HCT116 (cell line): ENCODE measurements at regions not wholly inside any gene's neighbourhood (a gene's known extent, or its start where the extent isn't known, plus 50 kb on each side); places are given as distances from the start of the nearest gene placed in this dataset.

ENCODE experiments used
- ATAC-seq: fragments of 200-7000 bp; cut with Tn5 transposase; 2 replicates; pipeline ENCODE4 v1.9.1; 2020; ENCODE audit warnings: mild to moderate bottlenecking, moderate library complexity
- BruUV-seq: library from RNA; stranded (reverse); fragments of 400-500 nt; replicated peaks from 2 replicates; lab custom pipeline; 2021; lab: Mats Ljungman, UMichigan
- CTCF ChIA-PET: fragments of 300-600 bp; sonication (Branson Sonifier 250); formaldehyde crosslinking; loops from one replicate; lab custom pipeline; 2021; ENCODE audit warnings: antibody characterized with exemption; lab: Charles Lee
- POLR2A ChIA-PET: fragments of 300-600, 350-600 bp; sonication (Branson Sonifier 250); formaldehyde crosslinking; loops from one replicate; lab custom pipeline; 2021; ENCODE audit warnings: antibody characterized with exemption; lab: Charles Lee
- RAD21 ChIA-PET, 2 experiments: fragments of 300-600 bp; sonication (Branson Sonifier 250); formaldehyde crosslinking; loops; one replicate each; lab custom pipeline; 2023; ENCODE audit warnings: low total read pairs in 2 of 2; ENCODE audit not compliant: uncharacterized antibody in 2 of 2, unreplicated experiment in 2 of 2, low non-redundant PET in 1 of 2; lab: Charles Lee
- DNase-seq: peaks from one replicate; pipeline ENCODE4 v3.0.0-alpha.2; 2010; ENCODE audit warnings: low read depth, low spot score
- H2AFZ ChIP-seq: fragments of 200-600 bp; shearing (Covaris generic), sonication (generic); 2 replicates; pipeline ENCODE4 v1.6.1; 2017; ENCODE audit warnings: low read depth, mixed run types, mixed read lengths, antibody characterized with exemption, low read length; ENCODE audit not compliant: poor library complexity, severe bottlenecking
- H3K27ac ChIP-seq: 2 replicates; pipeline ENCODE4 v1.5.1; 2012; ENCODE audit warnings: low read depth, low read length
- H3K27me3 ChIP-seq: fragments of 200-600 bp; sonication (generic); 2 replicates; pipeline ENCODE4 v1.6.1; 2016; ENCODE audit warnings: mixed run types, low read length, mixed read lengths; ENCODE audit not compliant: insufficient read depth
- H3K36me3 ChIP-seq, 2 experiments: fragments of 200-500 bp in 1 of 2; fragments of 200-600 bp in 1 of 2; sonication (Bioruptor generic) in 1 of 2; sonication (generic) in 1 of 2; 2 replicates each; pipeline versions ENCODE4 v1.5.1 to v1.6.1; 2014 to 2016; ENCODE audit warnings: low read length in 2 of 2, inconsistent platforms in 1 of 2, mixed read lengths in 1 of 2, mixed run types in 1 of 2; ENCODE audit not compliant: insufficient read depth in 2 of 2, control insufficient read depth in 1 of 2
- H3K4me1 ChIP-seq, 2 experiments: fragments of 200-600 bp in 1 of 2; sonication (generic) in 1 of 2; 2 replicates each; pipeline versions ENCODE4 v1.5.1 to v1.6.1; 2012 to 2017; ENCODE audit warnings: low read length in 2 of 2, inconsistent platforms in 1 of 2, mild to moderate bottlenecking in 1 of 2, mixed read lengths in 1 of 2, mixed run types in 1 of 2, moderate library complexity in 1 of 2; ENCODE audit not compliant: insufficient read depth in 2 of 2, control insufficient read depth in 1 of 2
- H3K4me2 ChIP-seq: fragments of 200-600 bp; sonication (generic); 2 replicates; pipeline ENCODE4 v1.6.1; 2017; ENCODE audit warnings: mixed run types, low read length, mixed read lengths
- H3K4me3 ChIP-seq, 2 experiments: fragments of 200-600 bp in 1 of 2; sonication (generic) in 1 of 2; replicated peaks in 1 of 2; 2 replicates each; pipeline ENCODE4 v1.5.1; 2011 to 2016; ENCODE audit warnings: low read length in 2 of 2, control low read depth in 1 of 2, low read depth in 1 of 2, mild to moderate bottlenecking in 1 of 2, mixed read lengths in 1 of 2, mixed run types in 1 of 2
- H3K79me2 ChIP-seq: fragments of 200-600 bp; sonication (generic); 2 replicates; pipeline ENCODE4 v1.6.1; 2017; ENCODE audit warnings: mild to moderate bottlenecking, mixed run types, low read length, moderate library complexity, mixed read lengths; ENCODE audit not compliant: insufficient read depth
- H3K9ac ChIP-seq: fragments of 200-600 bp; sonication (generic); 2 replicates; pipeline ENCODE4 v1.6.1; 2016; ENCODE audit warnings: low read length, mixed read lengths
- H3K9me2 ChIP-seq: fragments of 200-600 bp; sonication (generic), shearing (Covaris generic); 2 replicates; pipeline ENCODE4 v1.6.1; 2017; ENCODE audit warnings: mixed run types, mild to moderate bottlenecking, moderate library complexity; ENCODE audit not compliant: insufficient read depth
- H3K9me3 ChIP-seq, 2 experiments: fragments of 200-500 bp in 1 of 2; fragments of 200-600 bp in 1 of 2; sonication (Bioruptor generic) in 1 of 2; sonication (generic) in 1 of 2; 2 replicates each; pipeline ENCODE4 v1.6.1; 2014 to 2017; ENCODE audit warnings: low read length in 2 of 2, mixed read lengths in 2 of 2, inconsistent platforms in 1 of 2, low read depth in 1 of 2, mild to moderate bottlenecking in 1 of 2, mixed run types in 1 of 2, moderate library complexity in 1 of 2; ENCODE audit not compliant: control insufficient read depth in 1 of 2, insufficient read depth in 1 of 2
- H4K20me1 ChIP-seq: fragments of 200-600 bp; sonication (generic), shearing (Covaris generic); 2 replicates; pipeline ENCODE4 v1.6.1; 2017; ENCODE audit warnings: mixed run types, mild to moderate bottlenecking, moderate library complexity; ENCODE audit not compliant: insufficient read depth
- CEBPB ChIP-seq: IDR thresholded peaks from 2 replicates; pipeline ENCODE4 v1.6.1; 2012; ENCODE audit warnings: low read depth
- EZH2 ChIP-seq: fragments of 200-600 bp; sonication (generic); IDR thresholded peaks from 2 replicates; pipeline ENCODE4 v1.6.1; 2017; ENCODE audit warnings: antibody characterized with exemption, mixed run types
- EZH2phosphoT487 ChIP-seq: fragments of 200-600 bp; IDR thresholded peaks from 2 replicates; pipeline ENCODE4 v1.6.1; 2018; ENCODE audit warnings: antibody characterized with exemption, borderline replicate concordance
- RAD21 ChIP-seq: IDR thresholded peaks from 2 replicates; pipeline ENCODE4 v1.6.1; 2012; ENCODE audit warnings: low read depth, mild to moderate bottlenecking
- SIN3A ChIP-seq: IDR thresholded peaks from 2 replicates; pipeline ENCODE4 v1.6.1; 2012; ENCODE audit warnings: low read depth
- SRF ChIP-seq: IDR thresholded peaks from 2 replicates; pipeline ENCODE4 v1.6.1; 2012; ENCODE audit warnings: low read depth
- ZNF274 ChIP-seq: fragments of 200-500 bp; sonication (Bioruptor generic); IDR thresholded peaks from 2 replicates; pipeline ENCODE4 v1.6.1; 2014; ENCODE audit warnings: mild to moderate bottlenecking, low read depth, low read length, inconsistent platforms
- intact Hi-C: fragments of 100-400 bp; cut with micrococcal nuclease; formaldehyde crosslinking; loops from 2 replicates; pipeline ENCODE4 v1.10.0; 2022
- TF ChIP-seq, protein P1 (sequence below): IDR thresholded peaks from 2 replicates; pipeline ENCODE4 v1.6.1; 2012; ENCODE audit warnings: low read depth
- TF ChIP-seq, protein P2 (sequence below): IDR thresholded peaks from 2 replicates; pipeline ENCODE4 v1.6.1; 2011; ENCODE audit warnings: mild to moderate bottlenecking, low read length, moderate library complexity; ENCODE audit not compliant: insufficient replicate concordance; ENCODE audit errors: extremely low read depth

DNA sequence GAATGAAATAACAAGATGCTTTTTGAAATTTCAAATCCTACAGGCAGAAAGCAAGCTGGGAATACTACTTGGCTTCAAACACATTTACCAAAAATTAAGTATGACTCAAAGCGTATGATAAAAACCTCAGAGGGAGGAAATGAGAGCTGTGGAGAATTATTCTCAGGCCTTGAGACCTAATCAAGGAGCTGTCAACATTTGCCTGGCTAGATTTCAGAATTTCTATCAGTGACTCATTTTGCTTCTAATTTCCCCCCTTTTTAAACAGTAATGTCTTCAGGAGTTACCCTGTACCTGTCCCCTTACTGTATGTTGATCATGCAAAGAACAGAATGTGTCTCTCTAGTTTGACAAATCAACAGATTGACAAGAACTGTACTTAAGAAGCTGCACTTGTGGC is 1324.5 kb upstream of the DDX18 start (continued):
- TF ChIP-seq, protein P1, sequence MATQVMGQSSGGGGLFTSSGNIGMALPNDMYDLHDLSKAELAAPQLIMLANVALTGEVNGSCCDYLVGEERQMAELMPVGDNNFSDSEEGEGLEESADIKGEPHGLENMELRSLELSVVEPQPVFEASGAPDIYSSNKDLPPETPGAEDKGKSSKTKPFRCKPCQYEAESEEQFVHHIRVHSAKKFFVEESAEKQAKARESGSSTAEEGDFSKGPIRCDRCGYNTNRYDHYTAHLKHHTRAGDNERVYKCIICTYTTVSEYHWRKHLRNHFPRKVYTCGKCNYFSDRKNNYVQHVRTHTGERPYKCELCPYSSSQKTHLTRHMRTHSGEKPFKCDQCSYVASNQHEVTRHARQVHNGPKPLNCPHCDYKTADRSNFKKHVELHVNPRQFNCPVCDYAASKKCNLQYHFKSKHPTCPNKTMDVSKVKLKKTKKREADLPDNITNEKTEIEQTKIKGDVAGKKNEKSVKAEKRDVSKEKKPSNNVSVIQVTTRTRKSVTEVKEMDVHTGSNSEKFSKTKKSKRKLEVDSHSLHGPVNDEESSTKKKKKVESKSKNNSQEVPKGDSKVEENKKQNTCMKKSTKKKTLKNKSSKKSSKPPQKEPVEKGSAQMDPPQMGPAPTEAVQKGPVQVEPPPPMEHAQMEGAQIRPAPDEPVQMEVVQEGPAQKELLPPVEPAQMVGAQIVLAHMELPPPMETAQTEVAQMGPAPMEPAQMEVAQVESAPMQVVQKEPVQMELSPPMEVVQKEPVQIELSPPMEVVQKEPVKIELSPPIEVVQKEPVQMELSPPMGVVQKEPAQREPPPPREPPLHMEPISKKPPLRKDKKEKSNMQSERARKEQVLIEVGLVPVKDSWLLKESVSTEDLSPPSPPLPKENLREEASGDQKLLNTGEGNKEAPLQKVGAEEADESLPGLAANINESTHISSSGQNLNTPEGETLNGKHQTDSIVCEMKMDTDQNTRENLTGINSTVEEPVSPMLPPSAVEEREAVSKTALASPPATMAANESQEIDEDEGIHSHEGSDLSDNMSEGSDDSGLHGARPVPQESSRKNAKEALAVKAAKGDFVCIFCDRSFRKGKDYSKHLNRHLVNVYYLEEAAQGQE: no peak
- TF ChIP-seq EZH2: no peak
- TF ChIP-seq RAD21: no peak
- TF ChIP-seq CEBPB: no peak
- TF ChIP-seq SIN3A: no peak
- no peak for TF ChIP-seq SRF
- TF ChIP-seq, all 23 proteins: peak for 0

DNA sequence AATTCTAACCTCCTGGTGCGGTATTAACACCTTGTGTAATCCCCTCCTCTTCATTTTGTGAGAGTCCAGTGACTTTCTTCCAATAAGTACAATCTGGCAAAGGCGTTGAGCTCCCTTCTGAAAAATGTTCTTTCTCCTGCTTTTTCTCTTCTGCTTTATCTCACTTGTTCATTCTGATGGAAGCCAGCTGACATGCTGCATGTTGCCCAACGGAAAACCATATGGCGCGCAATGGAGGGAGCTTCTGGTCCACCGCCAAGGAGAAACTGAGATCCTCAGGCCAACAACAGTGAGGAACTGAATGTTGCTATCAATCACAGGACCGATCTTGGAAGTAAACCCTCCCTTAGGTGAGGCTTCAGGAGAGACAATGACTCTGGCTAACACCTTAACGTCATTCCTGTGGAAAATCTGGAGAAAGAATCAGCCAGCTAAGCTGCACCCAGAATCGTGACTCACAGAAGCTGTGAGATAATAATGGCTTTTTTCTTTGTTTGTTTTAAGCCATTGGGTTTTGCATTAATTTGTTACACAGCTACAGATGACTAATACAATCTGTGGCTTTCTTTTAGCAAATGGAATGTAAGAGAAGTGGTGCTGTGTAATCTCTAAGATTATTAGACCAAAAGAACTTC is 1323.9 kb upstream of the DDX18 start:
- Histone ChIP-seq H3K9me2 (no peaks in the 10 kb centered on the region), H3K9me3 (peaks cover 3 to 34% of the 10 kb centered on the region in 2 experiments; a peak in 1 of 4 replicates), H4K20me1 (no peaks in the 10 kb centered on the region), H3K36me3 (no peaks in the 10 kb centered on the region), H3K4me3 (no peak overlapping the region), H3K27ac (no peak overlapping the region), H3K27me3 (no peaks in the 10 kb centered on the region), H3K9ac (no peak overlapping the region), H3K4me2 (no peak overlapping the region), H3K79me2 (no peaks in the 10 kb centered on the region), H2AFZ (no peak overlapping the region), H3K4me1 (no peaks in the 10 kb centered on the region)
- ChIA-PET RAD21 (no interaction called here), POLR2A (no interaction called here), CTCF (no interaction called here)
- BruUV-seq: no TSS peak
- TF ChIP-seq EZH2phosphoT487 (no peak), ZNF274 (no peak)
- TF ChIP-seq, protein P2, sequence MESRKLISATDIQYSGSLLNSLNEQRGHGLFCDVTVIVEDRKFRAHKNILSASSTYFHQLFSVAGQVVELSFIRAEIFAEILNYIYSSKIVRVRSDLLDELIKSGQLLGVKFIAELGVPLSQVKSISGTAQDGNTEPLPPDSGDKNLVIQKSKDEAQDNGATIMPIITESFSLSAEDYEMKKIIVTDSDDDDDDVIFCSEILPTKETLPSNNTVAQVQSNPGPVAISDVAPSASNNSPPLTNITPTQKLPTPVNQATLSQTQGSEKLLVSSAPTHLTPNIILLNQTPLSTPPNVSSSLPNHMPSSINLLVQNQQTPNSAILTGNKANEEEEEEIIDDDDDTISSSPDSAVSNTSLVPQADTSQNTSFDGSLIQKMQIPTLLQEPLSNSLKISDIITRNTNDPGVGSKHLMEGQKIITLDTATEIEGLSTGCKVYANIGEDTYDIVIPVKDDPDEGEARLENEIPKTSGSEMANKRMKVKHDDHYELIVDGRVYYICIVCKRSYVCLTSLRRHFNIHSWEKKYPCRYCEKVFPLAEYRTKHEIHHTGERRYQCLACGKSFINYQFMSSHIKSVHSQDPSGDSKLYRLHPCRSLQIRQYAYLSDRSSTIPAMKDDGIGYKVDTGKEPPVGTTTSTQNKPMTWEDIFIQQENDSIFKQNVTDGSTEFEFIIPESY: no peak
- intact Hi-C loops: no loop called here
- no peak for DNase-seq
- no peak for ATAC-seq
